ENCODE measurements at regions not wholly inside any gene's neighbourhood (a gene's known extent, or its start where the extent isn't known, plus 50 kb on each side); places are given as distances from the start of the nearest gene placed in this dataset.

DNA sequence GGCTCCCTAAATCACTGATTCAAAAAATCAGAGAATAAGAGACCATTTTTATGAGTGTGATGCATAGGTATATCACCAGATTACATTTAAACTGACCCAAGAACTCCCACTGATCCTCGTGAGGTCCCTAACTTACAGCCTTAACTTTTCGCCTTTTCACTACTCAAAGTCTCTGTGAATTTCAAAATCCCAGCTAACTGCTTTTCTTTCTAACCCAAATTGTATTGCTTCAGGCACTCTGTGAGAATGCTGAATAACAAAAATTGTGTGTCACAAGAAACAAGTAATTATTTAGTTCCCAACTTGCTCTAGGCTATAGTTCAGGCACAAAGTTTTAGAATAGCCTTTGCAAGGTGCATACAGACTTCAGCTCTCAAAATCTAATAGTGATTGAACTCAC is 368.6 kb downstream of the CHSY3 start:
- Histone ChIP-seq H3K79me2 (replicated peaks; ENCODE audit: insufficient read depth) (no peaks in the 10 kb centered on the region), H3K4me1 (ENCODE audit: insufficient read depth) (no peaks in the 10 kb centered on the region), H4K20me1 (replicated peaks; ENCODE audit: insufficient read depth) (no peaks in the 10 kb centered on the region), H3K4me3 (no peak overlapping the region), H3K36me3 (ENCODE audit: insufficient read depth) (no peaks in the 10 kb centered on the region), H2AFZ (no peak overlapping the region), H3K9me2 (ENCODE audit: insufficient read depth) (no peaks in the 10 kb centered on the region), H3K4me2 (no peak overlapping the region), H3F3A (replicated peaks; ENCODE audit: low read depth) (no peaks in the 10 kb centered on the region), H3K27ac (ENCODE audit: low read depth) (no peak overlapping the region), H3K27me3 (ENCODE audit: insufficient read depth) (peaks cover 91% of the 10 kb centered on the region)
- no peaks in the 10 kb centered on the region for H3K9me3 Mint-ChIP-seq
- DNase-seq (ENCODE audit: low spot score) (peak; percentile 42), ATAC-seq (peak; percentile 54)
- no peaks in the 10 kb centered on the region for H3K4me1 Mint-ChIP-seq
- H3K4me3 Mint-ChIP-seq: no peak overlapping the region
- no peaks in the 10 kb centered on the region for H3K36me3 Mint-ChIP-seq (ENCODE audit: low read depth)
- no peak overlapping the region for H3K27ac Mint-ChIP-seq
- H3K27me3 Mint-ChIP-seq (ENCODE audit: insufficient read depth, low read depth, poor library complexity): peaks cover 21% of the 10 kb centered on the region
- no peak for TF ChIP-seq STAT1 (IDR thresholded peaks at IDR 0.05; ENCODE audit: unreplicated experiment)
- peak; percentile 79; the same call in 1 of the 2 replicates for TF ChIP-seq NANOG (IDR thresholded peaks at IDR 0.05; ENCODE audit: borderline replicate concordance)
- TF ChIP-seq POLR2AphosphoS5 (IDR thresholded peaks at IDR 0.05; ENCODE audit: low read depth): peak; percentile 44
- TF ChIP-seq ZNF114 (CRISPR knock-in tag; IDR thresholded peaks at IDR 0.05): no peak

DNA sequence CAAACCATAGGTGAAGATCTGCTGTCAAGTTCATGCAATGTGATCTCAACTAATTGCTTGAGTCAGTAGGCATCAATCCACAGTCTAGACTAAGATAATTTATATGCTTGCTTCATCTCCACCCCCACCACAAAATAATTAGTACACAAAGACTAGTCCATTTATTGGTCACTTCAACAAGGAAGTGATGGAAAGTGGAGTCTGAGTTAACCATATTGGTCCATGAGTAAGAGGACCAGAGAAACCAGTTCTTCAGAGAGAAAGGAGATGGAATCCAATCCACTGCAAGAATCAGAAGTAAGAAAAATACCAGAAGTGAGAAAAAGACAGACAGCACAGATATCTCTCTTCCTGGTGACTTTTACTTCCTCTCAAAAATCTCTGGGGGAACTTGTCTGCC is 366.5 kb downstream of the CHSY3 start:
- H3K36me3 ChIP-seq (ENCODE audit: insufficient read depth): no peaks in the 10 kb centered on the region
- no peak for ATAC-seq

DNA sequence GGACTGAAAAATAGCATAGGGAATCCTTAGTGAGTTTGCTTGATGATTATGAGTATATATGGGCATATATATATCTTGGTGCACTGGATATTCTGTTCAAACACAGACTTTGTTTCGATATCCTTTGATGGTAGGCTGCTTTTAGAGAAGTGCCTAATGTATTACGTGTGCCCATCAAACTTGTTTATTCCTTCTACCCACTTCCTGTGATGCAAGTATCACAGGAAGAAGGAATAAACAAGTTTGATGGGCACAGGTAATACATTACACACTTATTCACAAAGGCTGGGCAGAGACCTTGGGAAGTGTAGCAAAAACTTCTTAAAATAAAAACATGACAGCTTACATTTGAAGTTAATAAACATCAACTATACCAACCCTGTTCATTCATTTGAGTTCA is 364.2 kb downstream of the CHSY3 start:
- Histone ChIP-seq H2AFZ (no peak overlapping the region), H3K4me3 (no peak overlapping the region), H3K4me1 (ENCODE audit: insufficient read depth) (no peaks in the 10 kb centered on the region), H3K9me2 (ENCODE audit: insufficient read depth) (no peaks in the 10 kb centered on the region), H3K27me3 (ENCODE audit: insufficient read depth) (peaks cover 59% of the 10 kb centered on the region), H3K27ac (ENCODE audit: low read depth) (no peak overlapping the region), H3K79me2 (replicated peaks; ENCODE audit: insufficient read depth) (no peaks in the 10 kb centered on the region), H3K4me2 (no peak overlapping the region), H3K36me3 (ENCODE audit: insufficient read depth) (no peaks in the 10 kb centered on the region), H3F3A (replicated peaks; ENCODE audit: low read depth) (no peaks in the 10 kb centered on the region), H4K20me1 (replicated peaks; ENCODE audit: insufficient read depth) (no peaks in the 10 kb centered on the region)
- no peak overlapping the region for H3K4me3 Mint-ChIP-seq
- ATAC-seq (no peak), DNase-seq (ENCODE audit: low spot score) (no peak)
- no peaks in the 10 kb centered on the region for H3K4me1 Mint-ChIP-seq
- H3K36me3 Mint-ChIP-seq (ENCODE audit: low read depth): no peaks in the 10 kb centered on the region
- H3K9me3 Mint-ChIP-seq: no peaks in the 10 kb centered on the region
- peaks cover 19% of the 10 kb centered on the region for H3K27me3 Mint-ChIP-seq (ENCODE audit: insufficient read depth, low read depth, poor library complexity)
- H3K27ac Mint-ChIP-seq: no peak overlapping the region
- TF ChIP-seq STAT1 (IDR thresholded peaks at IDR 0.05; ENCODE audit: unreplicated experiment) (no peak), EZH2 (IDR thresholded peaks at IDR 0.05; ENCODE audit: low read depth, unreplicated experiment) (no peak), JUNB (IDR thresholded peaks at IDR 0.05; ENCODE audit: unreplicated experiment) (no peak), EZH2phosphoT487 (IDR thresholded peaks at IDR 0.05; ENCODE audit: unreplicated experiment) (no peak), POLR2AphosphoS5 (IDR thresholded peaks at IDR 0.05; ENCODE audit: low read depth) (no peak)
- TF ChIP-seq, protein P1, sequence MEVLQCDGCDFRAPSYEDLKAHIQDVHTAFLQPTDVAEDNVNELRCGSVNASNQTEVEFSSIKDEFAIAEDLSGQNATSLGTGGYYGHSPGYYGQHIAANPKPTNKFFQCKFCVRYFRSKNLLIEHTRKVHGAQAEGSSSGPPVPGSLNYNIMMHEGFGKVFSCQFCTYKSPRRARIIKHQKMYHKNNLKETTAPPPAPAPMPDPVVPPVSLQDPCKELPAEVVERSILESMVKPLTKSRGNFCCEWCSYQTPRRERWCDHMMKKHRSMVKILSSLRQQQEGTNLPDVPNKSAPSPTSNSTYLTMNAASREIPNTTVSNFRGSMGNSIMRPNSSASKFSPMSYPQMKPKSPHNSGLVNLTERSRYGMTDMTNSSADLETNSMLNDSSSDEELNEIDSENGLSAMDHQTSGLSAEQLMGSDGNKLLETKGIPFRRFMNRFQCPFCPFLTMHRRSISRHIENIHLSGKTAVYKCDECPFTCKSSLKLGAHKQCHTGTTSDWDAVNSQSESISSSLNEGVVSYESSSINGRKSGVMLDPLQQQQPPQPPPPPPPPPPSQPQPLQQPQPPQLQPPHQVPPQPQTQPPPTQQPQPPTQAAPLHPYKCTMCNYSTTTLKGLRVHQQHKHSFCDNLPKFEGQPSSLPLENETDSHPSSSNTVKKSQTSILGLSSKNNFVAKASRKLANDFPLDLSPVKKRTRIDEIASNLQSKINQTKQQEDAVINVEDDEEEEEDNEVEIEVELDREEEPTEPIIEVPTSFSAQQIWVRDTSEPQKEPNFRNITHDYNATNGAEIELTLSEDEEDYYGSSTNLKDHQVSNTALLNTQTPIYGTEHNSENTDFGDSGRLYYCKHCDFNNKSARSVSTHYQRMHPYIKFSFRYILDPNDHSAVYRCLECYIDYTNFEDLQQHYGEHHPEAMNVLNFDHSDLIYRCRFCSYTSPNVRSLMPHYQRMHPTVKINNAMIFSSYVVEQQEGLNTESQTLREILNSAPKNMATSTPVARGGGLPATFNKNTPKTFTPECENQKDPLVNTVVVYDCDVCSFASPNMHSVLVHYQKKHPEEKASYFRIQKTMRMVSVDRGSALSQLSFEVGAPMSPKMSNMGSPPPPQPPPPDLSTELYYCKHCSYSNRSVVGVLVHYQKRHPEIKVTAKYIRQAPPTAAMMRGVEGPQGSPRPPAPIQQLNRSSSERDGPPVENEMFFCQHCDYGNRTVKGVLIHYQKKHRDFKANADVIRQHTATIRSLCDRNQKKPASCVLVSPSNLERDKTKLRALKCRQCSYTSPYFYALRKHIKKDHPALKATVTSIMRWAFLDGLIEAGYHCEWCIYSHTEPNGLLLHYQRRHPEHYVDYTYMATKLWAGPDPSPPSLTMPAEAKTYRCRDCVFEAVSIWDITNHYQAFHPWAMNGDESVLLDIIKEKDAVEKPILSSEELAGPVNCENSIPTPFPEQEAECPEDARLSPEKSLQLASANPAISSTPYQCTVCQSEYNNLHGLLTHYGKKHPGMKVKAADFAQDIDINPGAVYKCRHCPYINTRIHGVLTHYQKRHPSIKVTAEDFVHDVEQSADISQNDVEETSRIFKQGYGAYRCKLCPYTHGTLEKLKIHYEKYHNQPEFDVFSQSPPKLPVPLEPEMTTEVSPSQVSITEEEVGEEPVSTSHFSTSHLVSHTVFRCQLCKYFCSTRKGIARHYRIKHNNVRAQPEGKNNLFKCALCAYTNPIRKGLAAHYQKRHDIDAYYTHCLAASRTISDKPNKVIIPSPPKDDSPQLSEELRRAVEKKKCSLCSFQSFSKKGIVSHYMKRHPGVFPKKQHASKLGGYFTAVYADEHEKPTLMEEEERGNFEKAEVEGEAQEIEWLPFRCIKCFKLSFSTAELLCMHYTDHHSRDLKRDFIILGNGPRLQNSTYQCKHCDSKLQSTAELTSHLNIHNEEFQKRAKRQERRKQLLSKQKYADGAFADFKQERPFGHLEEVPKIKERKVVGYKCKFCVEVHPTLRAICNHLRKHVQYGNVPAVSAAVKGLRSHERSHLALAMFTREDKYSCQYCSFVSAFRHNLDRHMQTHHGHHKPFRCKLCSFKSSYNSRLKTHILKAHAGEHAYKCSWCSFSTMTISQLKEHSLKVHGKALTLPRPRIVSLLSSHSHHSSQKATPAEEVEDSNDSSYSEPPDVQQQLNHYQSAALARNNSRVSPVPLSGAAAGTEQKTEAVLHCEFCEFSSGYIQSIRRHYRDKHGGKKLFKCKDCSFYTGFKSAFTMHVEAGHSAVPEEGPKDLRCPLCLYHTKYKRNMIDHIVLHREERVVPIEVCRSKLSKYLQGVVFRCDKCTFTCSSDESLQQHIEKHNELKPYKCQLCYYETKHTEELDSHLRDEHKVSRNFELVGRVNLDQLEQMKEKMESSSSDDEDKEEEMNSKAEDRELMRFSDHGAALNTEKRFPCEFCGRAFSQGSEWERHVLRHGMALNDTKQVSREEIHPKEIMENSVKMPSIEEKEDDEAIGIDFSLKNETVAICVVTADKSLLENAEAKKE (CRISPR knock-in tag; IDR thresholded peaks at IDR 0.05): no peak
- TF ChIP-seq, protein P2, sequence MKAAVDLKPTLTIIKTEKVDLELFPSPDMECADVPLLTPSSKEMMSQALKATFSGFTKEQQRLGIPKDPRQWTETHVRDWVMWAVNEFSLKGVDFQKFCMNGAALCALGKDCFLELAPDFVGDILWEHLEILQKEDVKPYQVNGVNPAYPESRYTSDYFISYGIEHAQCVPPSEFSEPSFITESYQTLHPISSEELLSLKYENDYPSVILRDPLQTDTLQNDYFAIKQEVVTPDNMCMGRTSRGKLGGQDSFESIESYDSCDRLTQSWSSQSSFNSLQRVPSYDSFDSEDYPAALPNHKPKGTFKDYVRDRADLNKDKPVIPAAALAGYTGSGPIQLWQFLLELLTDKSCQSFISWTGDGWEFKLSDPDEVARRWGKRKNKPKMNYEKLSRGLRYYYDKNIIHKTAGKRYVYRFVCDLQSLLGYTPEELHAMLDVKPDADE (IDR thresholded peaks at IDR 0.05): no peak

More for the DNA sequence above, 366.5 kb downstream of the CHSY3 start:
- no peak overlapping the region for H3K27ac ChIP-seq (ENCODE audit: low read depth)
- no peaks in the 10 kb centered on the region for H3K9me2 ChIP-seq (ENCODE audit: insufficient read depth)
- no peak for TF ChIP-seq POLR2AphosphoS5 (IDR thresholded peaks at IDR 0.05; ENCODE audit: low read depth)
- TF ChIP-seq NANOG (IDR thresholded peaks at IDR 0.05; ENCODE audit: borderline replicate concordance): no peak
- no peak for TF ChIP-seq ZNF331 (CRISPR knock-in tag; IDR thresholded peaks at IDR 0.05; ENCODE audit: low read depth)
- H3K4me2 ChIP-seq: no peak overlapping the region
- peaks cover 19% of the 10 kb centered on the region for H3K27me3 Mint-ChIP-seq (ENCODE audit: insufficient read depth, low read depth, poor library complexity)
- no peaks in the 10 kb centered on the region for H3K79me2 ChIP-seq (replicated peaks; ENCODE audit: insufficient read depth)
- H4K20me1 ChIP-seq (replicated peaks; ENCODE audit: insufficient read depth): no peaks in the 10 kb centered on the region
- H3K4me3 ChIP-seq: no peak overlapping the region
- H3K27me3 ChIP-seq (ENCODE audit: insufficient read depth): peaks cover 82% of the 10 kb centered on the region
- no peaks in the 10 kb centered on the region for H3K4me1 ChIP-seq (ENCODE audit: insufficient read depth)
- no peak overlapping the region for H3K4me3 Mint-ChIP-seq
- no peak overlapping the region for H2AFZ ChIP-seq
- DNase-seq (ENCODE audit: low spot score): no peak
- no peaks in the 10 kb centered on the region for H3K4me1 Mint-ChIP-seq
- no peak overlapping the region for H3K27ac Mint-ChIP-seq
- H3K9me3 Mint-ChIP-seq: no peaks in the 10 kb centered on the region
- H3K36me3 Mint-ChIP-seq (ENCODE audit: low read depth): no peaks in the 10 kb centered on the region
- no peaks in the 10 kb centered on the region for H3F3A ChIP-seq (replicated peaks; ENCODE audit: low read depth)

All from GM23338 (cell line).